VCaP (cell line): ENCODE measurements at regions not wholly inside any gene's neighbourhood (a gene's known extent, or its start where the extent isn't known, plus 50 kb on each side); places are given as distances from the start of the nearest gene placed in this dataset.

Experiments used
- H3K27ac ChIP-seq: fragments of 450-650 bp; 2 replicates; pipeline ENCODE4 v1.5.1; 2017
- CTCF ChIP-seq: fragments of 450-650 bp; conservative IDR thresholded peaks from 2 replicates; pipeline ENCODE4 v1.5.1; 2017; ENCODE audit warnings: mild to moderate bottlenecking, moderate library complexity

- no peak for TF ChIP-seq CTCF
- no peak overlapping the region for H3K27ac ChIP-seq
Observed at GRCh38 chr16:14373406-14373805, 256.7 kb downstream of the PARN start.

GRCh38 chr16:14372471-14372870 lies 257.6 kb downstream of the PARN start:
- H3K27ac ChIP-seq: no peak overlapping the region
- no peak for TF ChIP-seq CTCF

GRCh38 chr16:14371778-14372431 lies 258.2 kb downstream of the PARN start:
- H3K27ac ChIP-seq: no peak overlapping the region
- no peak for TF ChIP-seq CTCF

GRCh38 chr16:14370736-14371234 lies 259.3 kb downstream of the PARN start:
- H3K27ac ChIP-seq: no peak overlapping the region
- TF ChIP-seq CTCF: no peak

GRCh38 chr16:14369734-14370598 lies 260.1 kb downstream of the PARN start:
- no peak overlapping the region for H3K27ac ChIP-seq
- TF ChIP-seq CTCF: no peak

GRCh38 chr16:14368399-14368798 lies 261.7 kb downstream of the PARN start:
- TF ChIP-seq CTCF: no peak
- no peak overlapping the region for H3K27ac ChIP-seq

- H3K27ac ChIP-seq: no peak overlapping the region
- TF ChIP-seq CTCF: no peak
Observed at GRCh38 chr16:14366974-14367707, 262.9 kb downstream of the PARN start.
